H9 (cell line): ENCODE measurements at regions not wholly inside any gene's neighbourhood (a gene's known extent, or its start where the extent isn't known, plus 50 kb on each side); places are given as distances from the start of the nearest gene placed in this dataset.

Source experiments
- DNase-seq: peaks from one replicate; pipeline ENCODE4 v3.0.0-alpha.2; 2017
- H2AFZ ChIP-seq: one replicate; pipeline ENCODE4 v1.6.1; 2013; ENCODE audit warnings: mild to moderate bottlenecking, low read length, control low read depth, moderate library complexity
- H2AK5ac ChIP-seq: 2 replicates; pipeline ENCODE4 v1.6.1; 2013; ENCODE audit warnings: low read length, control low read depth, mixed read lengths; ENCODE audit not compliant: insufficient read length
- H2BK120ac ChIP-seq: one replicate; pipeline ENCODE4 v1.6.1; 2013; ENCODE audit warnings: low read depth, mild to moderate bottlenecking, low read length, control low read depth, inconsistent platforms; ENCODE audit not compliant: poor library complexity, severe bottlenecking
- H2BK12ac ChIP-seq: 2 replicates; pipeline ENCODE4 v1.6.1; 2013; ENCODE audit warnings: low read length, control low read depth, mixed read lengths, low read depth; ENCODE audit not compliant: insufficient read length
- H2BK15ac ChIP-seq: 2 replicates; pipeline ENCODE4 v1.6.1; 2013; ENCODE audit warnings: low read depth, low read length, control low read depth
- H2BK20ac ChIP-seq: one replicate; pipeline ENCODE4 v1.6.1; 2013; ENCODE audit warnings: low read depth, mild to moderate bottlenecking, low read length, control low read depth, inconsistent platforms; ENCODE audit not compliant: poor library complexity, severe bottlenecking
- H2BK5ac ChIP-seq: 2 replicates; pipeline ENCODE4 v1.6.1; 2013; ENCODE audit warnings: low read length, control low read depth, mixed read lengths; ENCODE audit not compliant: insufficient read length
- H3K14ac ChIP-seq: 2 replicates; pipeline ENCODE4 v1.6.1; 2013; ENCODE audit warnings: low read length, control low read depth; ENCODE audit not compliant: insufficient read depth
- H3K18ac ChIP-seq: 2 replicates; pipeline ENCODE4 v1.6.1; 2013; ENCODE audit warnings: low read depth, mild to moderate bottlenecking, mixed read lengths, low read length, control low read depth; ENCODE audit not compliant: insufficient read length
- H3K23ac ChIP-seq: 2 replicates; pipeline ENCODE4 v1.6.1; 2013; ENCODE audit warnings: low read length, control low read depth, mixed read lengths, low read depth; ENCODE audit not compliant: insufficient read length
- H3K23me2 ChIP-seq: 2 replicates; pipeline ENCODE4 v1.6.1; 2013; ENCODE audit warnings: low read depth, mild to moderate bottlenecking, mixed read lengths, low read length, control low read depth; ENCODE audit not compliant: insufficient read length, poor library complexity, severe bottlenecking
- H3K27ac ChIP-seq: 2 replicates; pipeline ENCODE4 v1.5.1; 2013; ENCODE audit warnings: low read length, control low read depth, mixed read lengths, low read depth; ENCODE audit not compliant: insufficient read length
- H3K27me3 ChIP-seq: 2 replicates; pipeline ENCODE4 v1.6.1; 2013; ENCODE audit warnings: low read length, control low read depth, inconsistent platforms; ENCODE audit not compliant: insufficient read depth
- H3K4ac ChIP-seq: 2 replicates; pipeline ENCODE4 v1.6.1; 2013; ENCODE audit warnings: low read depth, mild to moderate bottlenecking, control low read depth, inconsistent platforms, low read length, moderate library complexity
- H3K4me1 ChIP-seq: 2 replicates; pipeline ENCODE4 v1.6.1; 2013; ENCODE audit warnings: low read length, control low read depth, inconsistent platforms; ENCODE audit not compliant: insufficient read depth
- H3K4me2 ChIP-seq: 2 replicates; pipeline ENCODE4 v1.6.1; 2013; ENCODE audit warnings: low read length, control low read depth, mixed read lengths; ENCODE audit not compliant: insufficient read length, insufficient read depth
- H3K56ac ChIP-seq: 2 replicates; pipeline ENCODE4 v1.6.1; 2013; ENCODE audit warnings: low read depth, mild to moderate bottlenecking, mixed read lengths, low read length, control low read depth; ENCODE audit not compliant: insufficient read length
- H3K79me1 ChIP-seq: 2 replicates; pipeline ENCODE4 v1.6.1; 2013; ENCODE audit warnings: low read depth, mild to moderate bottlenecking, moderate library complexity, low read length, control low read depth, inconsistent platforms; ENCODE audit not compliant: insufficient read depth, poor library complexity, severe bottlenecking
- H3K79me2 ChIP-seq: 2 replicates; pipeline ENCODE4 v1.6.1; 2013; ENCODE audit warnings: low read length, control low read depth, inconsistent platforms; ENCODE audit not compliant: insufficient read depth
- H3K9ac ChIP-seq: 2 replicates; pipeline ENCODE4 v1.6.1; 2013; ENCODE audit warnings: low read length, control low read depth, mixed read lengths; ENCODE audit not compliant: insufficient read length; ENCODE audit errors: extremely low read depth
- H3K9me3 ChIP-seq: one replicate; pipeline ENCODE4 v1.6.1; 2013; ENCODE audit warnings: low read depth, low read length, inconsistent platforms; ENCODE audit not compliant: control insufficient read depth
- H3T11ph ChIP-seq: one replicate; pipeline ENCODE4 v1.6.1; 2013; ENCODE audit warnings: mild to moderate bottlenecking, low read length, control low read depth, inconsistent platforms
- H4K20me1 ChIP-seq: one replicate; pipeline ENCODE4 v1.6.1; 2013; ENCODE audit not compliant: control insufficient read depth, insufficient read length, insufficient read depth
- H4K5ac ChIP-seq: 2 replicates; pipeline ENCODE4 v1.6.1; 2013; ENCODE audit warnings: low read depth, mild to moderate bottlenecking, mixed read lengths, low read length, control low read depth; ENCODE audit not compliant: insufficient read length
- H4K8ac ChIP-seq: replicated peaks from 2 replicates; pipeline ENCODE4 v1.6.1; 2013; ENCODE audit warnings: low read length, control low read depth, mixed read lengths, low read depth; ENCODE audit not compliant: insufficient read length
- H4K91ac ChIP-seq: 2 replicates; pipeline ENCODE4 v1.6.1; 2013; ENCODE audit warnings: low read depth, mild to moderate bottlenecking, moderate library complexity, mixed read lengths, low read length, control low read depth; ENCODE audit not compliant: insufficient read length
- H3K27ac Mint-ChIP-seq, 3 experiments: 2 replicates in 2 of 3; 3 replicates in 1 of 3; pipeline ENCODE4 v1.8.0; 2020 to 2021; ENCODE audit warnings: mixed read lengths in 3 of 3, mild to moderate bottlenecking in 1 of 3, moderate library complexity in 1 of 3
- H3K27me3 Mint-ChIP-seq: 2 replicates; pipeline ENCODE4 v1.8.0; 2021; ENCODE audit warnings: low read depth, mild to moderate bottlenecking, moderate library complexity, mixed read lengths
- H3K36me3 Mint-ChIP-seq, 3 experiments: 2 replicates in 2 of 3; 3 replicates in 1 of 3; pipeline ENCODE4 v1.8.0; 2020 to 2021; ENCODE audit warnings: low read depth in 3 of 3, mixed read lengths in 3 of 3; ENCODE audit not compliant: insufficient read depth in 1 of 3
- H3K4me1 Mint-ChIP-seq, 2 experiments: 2 replicates each; pipeline ENCODE4 v1.8.0; 2020; ENCODE audit warnings: mixed read lengths in 2 of 2
- H3K4me3 Mint-ChIP-seq, 2 experiments: 2 replicates in 1 of 2; 3 replicates in 1 of 2; pipeline ENCODE4 v1.8.0; 2020 to 2021; ENCODE audit warnings: mild to moderate bottlenecking in 2 of 2, mixed read lengths in 2 of 2, moderate library complexity in 1 of 2
- H3K9me3 Mint-ChIP-seq, 2 experiments: 2 replicates in 1 of 2; 3 replicates in 1 of 2; pipeline ENCODE4 v1.8.0; 2020; ENCODE audit warnings: mild to moderate bottlenecking in 2 of 2, mixed read lengths in 2 of 2, moderate library complexity in 1 of 2
- TF ChIP-seq, protein P1 (sequence below): fragments of 200-600 bp; sonication (generic); conservative IDR thresholded peaks from 3 replicates; pipeline ENCODE4 v1.8.0; 2021; ENCODE audit warnings: antibody characterized with exemption, mild to moderate bottlenecking

DNA sequence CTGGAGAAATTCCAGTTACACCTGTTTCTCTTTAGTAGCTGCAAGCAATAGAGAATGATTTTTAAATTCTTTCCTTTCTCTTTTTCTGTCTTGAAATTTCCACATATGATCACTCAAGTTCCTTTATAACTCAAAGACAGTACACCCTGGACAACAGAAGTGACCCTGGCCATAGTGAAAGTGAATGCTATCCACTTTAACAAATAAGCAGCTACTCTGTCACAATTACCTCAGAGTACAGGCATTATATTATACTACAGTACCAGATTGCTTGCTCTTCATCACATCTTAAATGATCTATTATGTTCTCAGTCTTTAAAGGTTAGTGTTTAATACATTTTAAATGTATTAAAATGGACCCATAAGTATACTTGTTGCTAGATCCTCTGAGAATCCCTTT, 136.2 kb downstream of the KLF12 start:
- Histone ChIP-seq H3K56ac (no peak overlapping the region), H3K23me2 (no peaks in the 10 kb centered on the region), H3K4me1 (no peaks in the 10 kb centered on the region; the same call in 1 of the 2 replicates), H4K91ac (no peak overlapping the region), H3K4me2 (no peak overlapping the region), H2BK12ac (no peak overlapping the region), H3K79me1 (no peaks in the 10 kb centered on the region), H2BK15ac (no peak overlapping the region), H2AFZ (no peak overlapping the region), H3K23ac (no peak overlapping the region), H4K5ac (no peak overlapping the region), H3K27ac (no peak overlapping the region), H2BK120ac (no peak overlapping the region), H3K9me3 (no peaks in the 10 kb centered on the region), H3K18ac (no peak overlapping the region), H2AK5ac (no peak overlapping the region), H2BK5ac (no peak overlapping the region), H3K79me2 (no peaks in the 10 kb centered on the region), H3K4ac (no peak overlapping the region), H2BK20ac (no peak overlapping the region), H4K8ac (no peak overlapping the region), H3K27me3 (no peaks in the 10 kb centered on the region), H3K9ac (no peak overlapping the region), H3T11ph (no peak overlapping the region), H3K14ac (no peak overlapping the region), H4K20me1 (no peaks in the 10 kb centered on the region)
- Mint-ChIP-seq H3K36me3 (no peaks in the 10 kb centered on the region), H3K9me3 (no peaks in the 10 kb centered on the region), H3K4me1 (peaks cover 14 to 23% of the 10 kb centered on the region in 2 experiments), H3K27me3 (no peaks in the 10 kb centered on the region), H3K27ac (no peak overlapping the region), H3K4me3 (no peak overlapping the region)
- no peak for DNase-seq
- TF ChIP-seq, protein P1, sequence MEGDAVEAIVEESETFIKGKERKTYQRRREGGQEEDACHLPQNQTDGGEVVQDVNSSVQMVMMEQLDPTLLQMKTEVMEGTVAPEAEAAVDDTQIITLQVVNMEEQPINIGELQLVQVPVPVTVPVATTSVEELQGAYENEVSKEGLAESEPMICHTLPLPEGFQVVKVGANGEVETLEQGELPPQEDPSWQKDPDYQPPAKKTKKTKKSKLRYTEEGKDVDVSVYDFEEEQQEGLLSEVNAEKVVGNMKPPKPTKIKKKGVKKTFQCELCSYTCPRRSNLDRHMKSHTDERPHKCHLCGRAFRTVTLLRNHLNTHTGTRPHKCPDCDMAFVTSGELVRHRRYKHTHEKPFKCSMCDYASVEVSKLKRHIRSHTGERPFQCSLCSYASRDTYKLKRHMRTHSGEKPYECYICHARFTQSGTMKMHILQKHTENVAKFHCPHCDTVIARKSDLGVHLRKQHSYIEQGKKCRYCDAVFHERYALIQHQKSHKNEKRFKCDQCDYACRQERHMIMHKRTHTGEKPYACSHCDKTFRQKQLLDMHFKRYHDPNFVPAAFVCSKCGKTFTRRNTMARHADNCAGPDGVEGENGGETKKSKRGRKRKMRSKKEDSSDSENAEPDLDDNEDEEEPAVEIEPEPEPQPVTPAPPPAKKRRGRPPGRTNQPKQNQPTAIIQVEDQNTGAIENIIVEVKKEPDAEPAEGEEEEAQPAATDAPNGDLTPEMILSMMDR = no peak
